Neural cell (in vitro differentiated cells): ENCODE measurements at regions not wholly inside any gene's neighbourhood (a gene's known extent, or its start where the extent isn't known, plus 50 kb on each side); places are given as distances from the start of the nearest gene placed in this dataset.

Experiments used
- EP300 ChIP-seq: fragments of 450-650 bp; conservative IDR thresholded peaks from 2 replicates; pipeline ENCODE4 v1.6.1; 2014; ENCODE audit warnings: antibody characterized with exemption, mild to moderate bottlenecking, moderate library complexity; ENCODE audit not compliant: poor library complexity, severe bottlenecking
- EZH2 ChIP-seq: fragments of 200-600, 300-800 bp; shearing (Covaris generic), sonication (generic); IDR thresholded peaks from 2 replicates; pipeline ENCODE4 v1.6.1; 2014; ENCODE audit warnings: antibody characterized with exemption, low read length, borderline replicate concordance, mild to moderate bottlenecking; ENCODE audit not compliant: insufficient read depth, poor library complexity, severe bottlenecking
- POLR2AphosphoS5 ChIP-seq: IDR thresholded peaks from 2 replicates; pipeline ENCODE4 v1.6.1; 2012
- TAF1 ChIP-seq: IDR thresholded peaks from 2 replicates; pipeline ENCODE4 v1.6.1; 2012; ENCODE audit warnings: low read depth
- TF ChIP-seq, protein P1 (sequence below): fragments of 450-650 bp; IDR thresholded peaks from 2 replicates; pipeline ENCODE4 v1.5.1; 2014; ENCODE audit warnings: antibody characterized with exemption, mild to moderate bottlenecking, moderate library complexity; ENCODE audit not compliant: poor library complexity, severe bottlenecking

DNA sequence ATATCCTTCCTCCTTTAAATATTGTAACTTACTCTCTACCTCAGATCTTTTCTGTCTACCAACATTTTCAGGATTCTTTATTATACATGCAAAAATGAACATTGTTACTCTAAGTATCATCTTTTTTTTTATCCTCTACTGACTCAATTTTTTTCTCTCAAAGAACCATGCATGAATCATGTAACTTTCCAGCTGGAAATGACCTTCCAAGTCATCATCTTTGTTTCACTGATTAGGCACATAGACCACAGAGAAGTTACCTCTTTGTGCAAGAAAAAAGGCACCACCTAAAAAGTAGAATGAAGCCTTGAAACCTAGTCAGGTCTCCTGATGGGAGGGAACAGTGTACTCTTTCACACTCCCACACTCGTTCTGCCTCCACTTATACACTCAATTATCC is 234.9 kb downstream of the HGF start:
- TF ChIP-seq, protein P1, sequence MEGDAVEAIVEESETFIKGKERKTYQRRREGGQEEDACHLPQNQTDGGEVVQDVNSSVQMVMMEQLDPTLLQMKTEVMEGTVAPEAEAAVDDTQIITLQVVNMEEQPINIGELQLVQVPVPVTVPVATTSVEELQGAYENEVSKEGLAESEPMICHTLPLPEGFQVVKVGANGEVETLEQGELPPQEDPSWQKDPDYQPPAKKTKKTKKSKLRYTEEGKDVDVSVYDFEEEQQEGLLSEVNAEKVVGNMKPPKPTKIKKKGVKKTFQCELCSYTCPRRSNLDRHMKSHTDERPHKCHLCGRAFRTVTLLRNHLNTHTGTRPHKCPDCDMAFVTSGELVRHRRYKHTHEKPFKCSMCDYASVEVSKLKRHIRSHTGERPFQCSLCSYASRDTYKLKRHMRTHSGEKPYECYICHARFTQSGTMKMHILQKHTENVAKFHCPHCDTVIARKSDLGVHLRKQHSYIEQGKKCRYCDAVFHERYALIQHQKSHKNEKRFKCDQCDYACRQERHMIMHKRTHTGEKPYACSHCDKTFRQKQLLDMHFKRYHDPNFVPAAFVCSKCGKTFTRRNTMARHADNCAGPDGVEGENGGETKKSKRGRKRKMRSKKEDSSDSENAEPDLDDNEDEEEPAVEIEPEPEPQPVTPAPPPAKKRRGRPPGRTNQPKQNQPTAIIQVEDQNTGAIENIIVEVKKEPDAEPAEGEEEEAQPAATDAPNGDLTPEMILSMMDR = no peak
- no peak for TF ChIP-seq EP300
- TF ChIP-seq TAF1 = no peak
- no peak for TF ChIP-seq POLR2AphosphoS5
- TF ChIP-seq EZH2 = no peak
